Keratinocyte (primary cell): ENCODE measurements at regions not wholly inside any gene's neighbourhood (a gene's known extent, or its start where the extent isn't known, plus 50 kb on each side); places are given as distances from the start of the nearest gene placed in this dataset.

Experiments
- DNase-seq: peaks from one replicate; pipeline ENCODE4 v3.0.0-alpha.2; 2011; ENCODE audit warnings: low read depth, missing footprints, low spot score
- FAIRE-seq: peaks from 2 replicates; lab custom pipeline; 2011; peaks lifted over from hg19 to GRCh38; lab: Jason Lieb, UNC
- H2AFZ ChIP-seq: 2 replicates; pipeline ENCODE4 v1.6.0; 2012; ENCODE audit warnings: low read length, control low read depth, inconsistent platforms; ENCODE audit not compliant: control insufficient read depth
- H3K27ac ChIP-seq: 2 replicates; pipeline ENCODE4 v1.5.1; 2011; ENCODE audit warnings: low read length; ENCODE audit not compliant: control insufficient read depth, insufficient read depth
- H3K27me3 ChIP-seq: 3 replicates; pipeline ENCODE4 v1.6.0; 2011; ENCODE audit warnings: low read length; ENCODE audit not compliant: control insufficient read depth, insufficient read depth; ENCODE audit errors: extremely low read depth
- H3K36me3 ChIP-seq, 2 experiments: 2 replicates in 1 of 2; 3 replicates in 1 of 2; pipeline ENCODE4 v1.5.1; 2011; ENCODE audit warnings: low read length in 2 of 2, mild to moderate bottlenecking in 1 of 2; ENCODE audit not compliant: control insufficient read depth in 2 of 2, insufficient read depth in 2 of 2; ENCODE audit errors: extremely low read depth in 1 of 2
- H3K4me1 ChIP-seq: 3 replicates; pipeline ENCODE4 v1.5.1; 2011; ENCODE audit warnings: low read length; ENCODE audit not compliant: control insufficient read depth, insufficient read depth; ENCODE audit errors: extremely low read depth
- H3K4me2 ChIP-seq: 3 replicates; pipeline ENCODE4 v1.6.0; 2011; ENCODE audit warnings: low read depth, low read length; ENCODE audit not compliant: control insufficient read depth, insufficient read depth; ENCODE audit errors: extremely low read depth
- H3K4me3 ChIP-seq, 3 experiments: fragments of 200-600 bp in 1 of 3; sonication (generic) in 1 of 3; 2 replicates in 2 of 3; 3 replicates in 1 of 3; pipeline ENCODE4 v1.5.1; 2011 to 2016; ENCODE audit warnings: low read length in 3 of 3, mild to moderate bottlenecking in 3 of 3, control low read depth in 2 of 3, inconsistent platforms in 1 of 3, low read depth in 1 of 3, mixed read lengths in 1 of 3, mixed run types in 1 of 3, moderate library complexity in 1 of 3; ENCODE audit not compliant: control insufficient read depth in 2 of 3, insufficient read depth in 2 of 3; ENCODE audit errors: extremely low read depth in 1 of 3
- H3K79me2 ChIP-seq: 2 replicates; pipeline ENCODE4 v1.6.0; 2012; ENCODE audit warnings: low read length; ENCODE audit not compliant: control insufficient read depth, insufficient read depth
- H3K9ac ChIP-seq: 3 replicates; pipeline ENCODE4 v1.6.0; 2011; ENCODE audit warnings: low read length; ENCODE audit not compliant: control insufficient read depth, insufficient read depth; ENCODE audit errors: extremely low read depth
- H3K9me1 ChIP-seq: 3 replicates; pipeline ENCODE4 v1.6.0; 2011; ENCODE audit warnings: low read length; ENCODE audit not compliant: control insufficient read depth, insufficient read depth; ENCODE audit errors: extremely low read depth
- H3K9me3 ChIP-seq: 2 replicates; pipeline ENCODE4 v1.5.1; 2012; ENCODE audit warnings: low read depth, low read length; ENCODE audit not compliant: control insufficient read depth
- H4K20me1 ChIP-seq: 3 replicates; pipeline ENCODE4 v1.6.0; 2011; ENCODE audit warnings: low read length; ENCODE audit not compliant: control insufficient read depth, insufficient read depth; ENCODE audit errors: extremely low read depth
- EZH2 ChIP-seq: IDR thresholded peaks from one replicate; pipeline ENCODE4 v1.6.1; 2012; ENCODE audit warnings: inconsistent platforms, mild to moderate bottlenecking, low read length, moderate library complexity
- dilution Hi-C: fragments of 300-500 bp; cut with MboI; formaldehyde crosslinking; loops from one replicate; pipeline ENCODE4 v1.7.0; 2020; ENCODE audit warnings: low sequenced_read_pairs; ENCODE audit not compliant: extremely low pct_ligation_motif_present
- TF ChIP-seq, protein P1 (sequence below), 3 experiments: IDR thresholded peaks in 1 of 3; conservative IDR thresholded peaks in 1 of 3; optimal IDR thresholded peaks in 1 of 3; 2 replicates in 2 of 3; 3 replicates in 1 of 3; pipeline versions ENCODE3 to v1.5.1; 2011; ENCODE audit warnings: low read length in 3 of 3, mild to moderate bottlenecking in 3 of 3, moderate library complexity in 2 of 3, control low read depth in 1 of 3, inconsistent platforms in 1 of 3; ENCODE audit not compliant: insufficient read depth in 2 of 3; ENCODE audit errors: extremely low read depth in 1 of 3

DNA sequence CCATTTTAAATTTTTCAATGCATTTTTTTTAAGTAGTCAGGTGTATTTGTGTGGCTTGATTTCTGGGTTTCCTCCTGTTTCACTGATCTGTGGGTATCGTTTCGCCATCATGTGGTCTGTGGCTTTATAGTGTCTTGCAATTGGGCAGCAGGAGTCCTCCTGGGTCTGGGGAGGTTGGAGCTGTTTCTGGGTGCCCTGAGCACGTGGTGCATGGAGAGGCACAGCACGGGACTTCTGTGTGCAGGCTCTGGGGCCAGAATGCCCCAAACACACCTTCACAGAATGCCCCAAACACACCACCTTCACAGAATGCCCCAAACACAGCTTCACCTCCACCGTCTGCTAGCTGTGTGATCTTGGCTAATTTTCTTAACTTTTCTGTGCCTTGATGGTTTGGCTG is 82.6 kb upstream of the COL5A1 start:
- no peaks in the 10 kb centered on the region for H3K36me3 ChIP-seq
- DNase-seq (no peak), FAIRE-seq (no peak)
- H3K4me1 ChIP-seq = no peaks in the 10 kb centered on the region
- no peaks in the 10 kb centered on the region for H3K79me2 ChIP-seq
- no peak overlapping the region for H2AFZ ChIP-seq
- no peak overlapping the region for H3K27ac ChIP-seq
- no peaks in the 10 kb centered on the region for H4K20me1 ChIP-seq
- no peak overlapping the region for H3K9ac ChIP-seq
- H3K4me3 ChIP-seq = no peak overlapping the region
- H3K9me1 ChIP-seq = no peaks in the 10 kb centered on the region
- TF ChIP-seq EZH2 = no peak
- TF ChIP-seq, protein P1, sequence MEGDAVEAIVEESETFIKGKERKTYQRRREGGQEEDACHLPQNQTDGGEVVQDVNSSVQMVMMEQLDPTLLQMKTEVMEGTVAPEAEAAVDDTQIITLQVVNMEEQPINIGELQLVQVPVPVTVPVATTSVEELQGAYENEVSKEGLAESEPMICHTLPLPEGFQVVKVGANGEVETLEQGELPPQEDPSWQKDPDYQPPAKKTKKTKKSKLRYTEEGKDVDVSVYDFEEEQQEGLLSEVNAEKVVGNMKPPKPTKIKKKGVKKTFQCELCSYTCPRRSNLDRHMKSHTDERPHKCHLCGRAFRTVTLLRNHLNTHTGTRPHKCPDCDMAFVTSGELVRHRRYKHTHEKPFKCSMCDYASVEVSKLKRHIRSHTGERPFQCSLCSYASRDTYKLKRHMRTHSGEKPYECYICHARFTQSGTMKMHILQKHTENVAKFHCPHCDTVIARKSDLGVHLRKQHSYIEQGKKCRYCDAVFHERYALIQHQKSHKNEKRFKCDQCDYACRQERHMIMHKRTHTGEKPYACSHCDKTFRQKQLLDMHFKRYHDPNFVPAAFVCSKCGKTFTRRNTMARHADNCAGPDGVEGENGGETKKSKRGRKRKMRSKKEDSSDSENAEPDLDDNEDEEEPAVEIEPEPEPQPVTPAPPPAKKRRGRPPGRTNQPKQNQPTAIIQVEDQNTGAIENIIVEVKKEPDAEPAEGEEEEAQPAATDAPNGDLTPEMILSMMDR (optimal IDR thresholded peaks at IDR 0.05 in 1 of 3, IDR thresholded peaks at IDR 0.05 in 1 of 3, conservative IDR thresholded peaks at IDR 0.05 in 1 of 3; ENCODE audit: extremely low read depth in 1 of 3, insufficient read depth in 2 of 3, low read length in 3 of 3) = no peak
- no peaks in the 10 kb centered on the region for H3K27me3 ChIP-seq
- H3K9me3 ChIP-seq = no peaks in the 10 kb centered on the region
- no peak overlapping the region for H3K4me2 ChIP-seq
- dilution Hi-C loops = no loop called here

DNA sequence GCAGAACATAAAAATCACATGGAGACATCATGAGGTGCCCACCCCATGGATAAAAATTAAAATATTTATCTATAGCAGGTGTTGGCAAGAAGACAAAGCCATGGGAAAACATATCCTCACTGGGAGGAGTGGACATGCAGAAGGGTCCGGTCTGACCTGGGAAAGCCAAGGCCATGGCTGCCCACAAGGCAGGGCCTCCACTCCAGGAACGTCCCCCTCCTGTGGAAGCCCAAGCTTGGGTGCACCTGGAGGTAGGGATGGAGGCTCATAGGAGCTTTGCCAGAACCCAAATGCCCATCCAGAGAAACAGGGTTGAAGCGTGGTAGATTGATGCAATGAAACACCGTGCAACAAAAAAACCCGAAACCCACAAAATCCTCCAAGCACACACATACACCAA is 81.4 kb upstream of the COL5A1 start:
- FAIRE-seq (no peak), DNase-seq (no peak)
- no peaks in the 10 kb centered on the region for H4K20me1 ChIP-seq
- TF ChIP-seq, protein P1 (optimal IDR thresholded peaks at IDR 0.05 in 1 of 3, IDR thresholded peaks at IDR 0.05 in 1 of 3, conservative IDR thresholded peaks at IDR 0.05 in 1 of 3; ENCODE audit: extremely low read depth in 1 of 3, insufficient read depth in 2 of 3, low read length in 3 of 3) = no peak
- no peak for TF ChIP-seq EZH2
- H3K79me2 ChIP-seq = no peaks in the 10 kb centered on the region
- no peak overlapping the region for H3K27ac ChIP-seq
- H2AFZ ChIP-seq = no peak overlapping the region
- no peak overlapping the region for H3K9ac ChIP-seq
- no peaks in the 10 kb centered on the region for H3K36me3 ChIP-seq
- H3K27me3 ChIP-seq = no peaks in the 10 kb centered on the region
- no peaks in the 10 kb centered on the region for H3K9me3 ChIP-seq
- H3K4me1 ChIP-seq = no peaks in the 10 kb centered on the region
- no peak overlapping the region for H3K4me2 ChIP-seq
- no peaks in the 10 kb centered on the region for H3K9me1 ChIP-seq
- dilution Hi-C loops = no loop called here
- no peak overlapping the region for H3K4me3 ChIP-seq
